ENCODE measurements at regions not wholly inside any gene's neighbourhood (a gene's known extent, or its start where the extent isn't known, plus 50 kb on each side); places are given as distances from the start of the nearest gene placed in this dataset.

GRCh38 chr15:47652844-47653243 is 64.5 kb upstream of the SEMA6D start:
- TF ChIP-seq, protein P1, sequence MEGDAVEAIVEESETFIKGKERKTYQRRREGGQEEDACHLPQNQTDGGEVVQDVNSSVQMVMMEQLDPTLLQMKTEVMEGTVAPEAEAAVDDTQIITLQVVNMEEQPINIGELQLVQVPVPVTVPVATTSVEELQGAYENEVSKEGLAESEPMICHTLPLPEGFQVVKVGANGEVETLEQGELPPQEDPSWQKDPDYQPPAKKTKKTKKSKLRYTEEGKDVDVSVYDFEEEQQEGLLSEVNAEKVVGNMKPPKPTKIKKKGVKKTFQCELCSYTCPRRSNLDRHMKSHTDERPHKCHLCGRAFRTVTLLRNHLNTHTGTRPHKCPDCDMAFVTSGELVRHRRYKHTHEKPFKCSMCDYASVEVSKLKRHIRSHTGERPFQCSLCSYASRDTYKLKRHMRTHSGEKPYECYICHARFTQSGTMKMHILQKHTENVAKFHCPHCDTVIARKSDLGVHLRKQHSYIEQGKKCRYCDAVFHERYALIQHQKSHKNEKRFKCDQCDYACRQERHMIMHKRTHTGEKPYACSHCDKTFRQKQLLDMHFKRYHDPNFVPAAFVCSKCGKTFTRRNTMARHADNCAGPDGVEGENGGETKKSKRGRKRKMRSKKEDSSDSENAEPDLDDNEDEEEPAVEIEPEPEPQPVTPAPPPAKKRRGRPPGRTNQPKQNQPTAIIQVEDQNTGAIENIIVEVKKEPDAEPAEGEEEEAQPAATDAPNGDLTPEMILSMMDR (conservative IDR thresholded peaks at IDR 0.05; ENCODE audit: low read depth, low read length) = no peak
- DNase-seq (ENCODE audit: low read depth) = no peak
- no peak overlapping the region for H3K4me3 ChIP-seq (ENCODE audit: low read depth, low read length)

GRCh38 chr15:47661661-47662180 is 55.6 kb upstream of the SEMA6D start:
- TF ChIP-seq, protein P1 (conservative IDR thresholded peaks at IDR 0.05; ENCODE audit: low read depth, low read length) = no peak
- DNase-seq (ENCODE audit: low read depth) = no peak
- no peak overlapping the region for H3K4me3 ChIP-seq (ENCODE audit: low read depth, low read length)

- no peak for DNase-seq (ENCODE audit: low read depth)
- no peak overlapping the region for H3K4me3 ChIP-seq (ENCODE audit: low read depth, low read length)
- TF ChIP-seq, protein P1 (conservative IDR thresholded peaks at IDR 0.05; ENCODE audit: low read depth, low read length) = no peak
These were observed 54.2 kb upstream of the SEMA6D start for GRCh38 chr15:47663101-47663500.

Measured in choroid plexus epithelial cell (primary cell).